RWPE1 (cell line): ENCODE measurements at regions not wholly inside any gene's neighbourhood (a gene's known extent, or its start where the extent isn't known, plus 50 kb on each side); places are given as distances from the start of the nearest gene placed in this dataset.
A peak's percentile ranks its signal among the peaks of the same experiment; 100 is the strongest.

ENCODE experiments used
- CTCF ChIA-PET: fragments of 350-600 bp; sonication (Branson Sonifier 250); formaldehyde crosslinking; extraction: SDS; loops from one replicate; lab custom pipeline; 2021; lab: Yijun Ruan, JAX
- POLR2A ChIA-PET: fragments of 400-600 bp; formaldehyde crosslinking; extraction: SDS; loops from one replicate; lab custom pipeline; 2020; ENCODE audit warnings: antibody characterized with exemption; ENCODE audit not compliant: low non-redundant PET; lab: Yijun Ruan, JAX
- DNase-seq: peaks from one replicate; pipeline ENCODE4 v3.0.0; 2012; ENCODE audit warnings: low spot score
- H3K27ac ChIP-seq: fragments of 450-650 bp; 2 replicates; pipeline ENCODE4 v1.5.1; 2017
- TF ChIP-seq, protein P1 (sequence below): fragments of 450-650 bp; conservative IDR thresholded peaks from 2 replicates; pipeline ENCODE4 v1.5.1; 2017; ENCODE audit warnings: low read depth, mild to moderate bottlenecking

DNA sequence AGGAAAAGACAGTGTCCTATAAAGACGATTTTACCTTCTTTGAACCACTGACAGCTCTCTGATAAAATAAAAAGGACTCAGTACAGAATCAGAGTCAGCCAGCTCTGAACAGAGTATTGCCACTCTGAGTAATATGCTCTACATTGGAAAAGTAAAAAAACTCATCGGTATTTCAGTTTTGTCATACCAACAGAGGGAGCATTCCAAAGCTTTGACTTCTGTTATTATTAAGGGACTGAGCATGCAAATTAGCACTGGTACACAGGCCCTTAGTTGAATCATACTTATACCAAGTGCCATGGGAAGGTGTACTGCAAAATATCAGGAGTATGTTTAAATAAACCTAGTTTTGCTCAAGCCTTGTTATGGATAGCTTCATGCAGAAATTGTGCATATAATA lies 509.0 kb upstream of the KIF2B start:
- TF ChIP-seq, protein P1, sequence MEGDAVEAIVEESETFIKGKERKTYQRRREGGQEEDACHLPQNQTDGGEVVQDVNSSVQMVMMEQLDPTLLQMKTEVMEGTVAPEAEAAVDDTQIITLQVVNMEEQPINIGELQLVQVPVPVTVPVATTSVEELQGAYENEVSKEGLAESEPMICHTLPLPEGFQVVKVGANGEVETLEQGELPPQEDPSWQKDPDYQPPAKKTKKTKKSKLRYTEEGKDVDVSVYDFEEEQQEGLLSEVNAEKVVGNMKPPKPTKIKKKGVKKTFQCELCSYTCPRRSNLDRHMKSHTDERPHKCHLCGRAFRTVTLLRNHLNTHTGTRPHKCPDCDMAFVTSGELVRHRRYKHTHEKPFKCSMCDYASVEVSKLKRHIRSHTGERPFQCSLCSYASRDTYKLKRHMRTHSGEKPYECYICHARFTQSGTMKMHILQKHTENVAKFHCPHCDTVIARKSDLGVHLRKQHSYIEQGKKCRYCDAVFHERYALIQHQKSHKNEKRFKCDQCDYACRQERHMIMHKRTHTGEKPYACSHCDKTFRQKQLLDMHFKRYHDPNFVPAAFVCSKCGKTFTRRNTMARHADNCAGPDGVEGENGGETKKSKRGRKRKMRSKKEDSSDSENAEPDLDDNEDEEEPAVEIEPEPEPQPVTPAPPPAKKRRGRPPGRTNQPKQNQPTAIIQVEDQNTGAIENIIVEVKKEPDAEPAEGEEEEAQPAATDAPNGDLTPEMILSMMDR, result no peak

DNA sequence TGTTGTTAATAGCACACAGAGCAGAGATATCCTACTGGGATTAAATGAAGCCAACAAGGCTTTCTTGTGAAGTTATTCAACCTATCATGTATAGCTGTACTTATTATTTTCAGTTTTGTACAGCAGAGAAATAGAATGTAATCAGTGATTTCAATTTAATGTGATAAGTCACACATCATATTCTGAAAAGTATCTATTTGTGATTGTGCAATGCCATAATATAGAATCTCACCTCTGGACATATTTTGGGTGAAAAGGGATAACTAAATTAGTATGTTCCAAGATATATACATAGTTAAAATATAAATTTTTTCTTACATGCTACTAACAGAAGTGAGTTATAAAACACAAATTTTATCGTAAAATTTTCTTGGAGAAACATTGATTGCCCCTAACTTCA lies 544.3 kb upstream of the KIF2B start:
- ChIA-PET POLR2A (no interaction called here), CTCF (interaction anchor here (0.7 kb wide), 1 partner anchor 806 kb away, joined by 4 read pairs; no protein-coding TSS in a partner anchor)
- TF ChIP-seq, protein P1, result no peak
- no peak overlapping the region for H3K27ac ChIP-seq
- DNase-seq, result no peak

More for the DNA sequence above, 509.0 kb upstream of the KIF2B start:
- ChIA-PET CTCF (interaction anchor here (0.7 kb wide), 1 partner anchor 120 kb away, joined by 3 read pairs; no protein-coding TSS in a partner anchor), POLR2A (no interaction called here)
- no peak overlapping the region for H3K27ac ChIP-seq
- peak; percentile 5 for DNase-seq

DNA sequence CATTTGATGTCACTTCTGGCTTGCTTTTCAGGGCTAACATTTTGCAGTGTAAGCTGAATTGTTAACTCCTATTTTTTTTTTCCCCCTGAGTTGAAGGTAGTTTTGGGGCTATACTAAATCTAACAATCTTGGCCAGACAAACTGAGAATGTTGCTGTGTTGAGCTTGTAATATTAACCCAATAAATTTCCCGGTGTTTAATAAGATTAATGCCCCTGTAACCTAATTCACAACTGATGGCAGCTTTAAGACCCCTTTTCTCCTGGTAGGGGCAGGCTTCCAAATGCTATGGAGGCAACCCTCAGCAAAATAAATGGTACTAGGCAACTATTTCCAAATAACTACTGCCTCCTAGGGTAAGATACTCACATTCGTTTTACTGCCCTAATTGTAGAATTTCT lies 549.6 kb upstream of the KIF2B start:
- no peak for DNase-seq
- ChIA-PET CTCF (no interaction called here), POLR2A (no interaction called here)
- TF ChIP-seq, protein P1, result no peak
- no peak overlapping the region for H3K27ac ChIP-seq

DNA sequence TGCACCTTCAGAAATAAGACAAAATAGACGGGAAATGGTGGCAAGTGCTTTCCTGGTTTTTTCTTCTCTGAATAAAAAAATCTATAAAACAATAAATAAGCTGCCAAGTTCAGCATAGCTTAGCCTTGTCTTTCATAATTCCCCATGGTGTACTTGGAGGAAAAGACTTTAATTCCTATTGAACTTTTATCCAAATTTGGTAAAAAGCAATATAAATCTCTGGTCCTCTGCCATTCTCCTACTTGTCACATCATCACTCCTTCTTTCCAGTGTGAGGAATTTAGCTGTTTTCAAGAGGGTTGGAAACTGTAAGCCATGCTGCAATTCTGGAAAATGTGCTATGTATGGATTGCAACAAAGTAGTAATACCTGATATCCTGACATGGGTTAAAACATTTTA lies 551.8 kb upstream of the KIF2B start:
- no peak for DNase-seq
- ChIA-PET CTCF (no interaction called here), POLR2A (no interaction called here)
- H3K27ac ChIP-seq, result no peak overlapping the region
- TF ChIP-seq, protein P1, result no peak

DNA sequence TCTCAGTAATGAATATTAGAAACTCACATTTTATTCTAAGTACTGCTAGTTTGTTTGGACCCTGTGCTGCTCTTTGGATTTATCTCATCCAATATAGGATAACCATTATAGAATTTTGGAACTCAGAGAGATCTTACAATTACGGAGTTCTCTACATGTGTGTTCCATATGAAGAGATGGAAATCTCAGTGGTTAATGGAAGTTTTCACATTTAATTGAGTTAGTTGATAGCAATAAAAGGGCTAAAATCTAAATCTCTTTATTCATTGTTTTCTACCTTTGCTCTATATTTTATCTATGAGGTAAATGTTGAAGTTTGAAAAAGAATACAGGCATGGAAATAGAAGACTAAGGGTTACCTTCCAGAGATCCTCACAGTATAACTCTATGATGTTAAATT lies 558.0 kb upstream of the KIF2B start:
- POLR2A ChIA-PET, result no interaction called here
- no peak overlapping the region for H3K27ac ChIP-seq
- CTCF ChIA-PET, result no interaction called here
- TF ChIP-seq, protein P1, result no peak
- DNase-seq, result no peak

DNA sequence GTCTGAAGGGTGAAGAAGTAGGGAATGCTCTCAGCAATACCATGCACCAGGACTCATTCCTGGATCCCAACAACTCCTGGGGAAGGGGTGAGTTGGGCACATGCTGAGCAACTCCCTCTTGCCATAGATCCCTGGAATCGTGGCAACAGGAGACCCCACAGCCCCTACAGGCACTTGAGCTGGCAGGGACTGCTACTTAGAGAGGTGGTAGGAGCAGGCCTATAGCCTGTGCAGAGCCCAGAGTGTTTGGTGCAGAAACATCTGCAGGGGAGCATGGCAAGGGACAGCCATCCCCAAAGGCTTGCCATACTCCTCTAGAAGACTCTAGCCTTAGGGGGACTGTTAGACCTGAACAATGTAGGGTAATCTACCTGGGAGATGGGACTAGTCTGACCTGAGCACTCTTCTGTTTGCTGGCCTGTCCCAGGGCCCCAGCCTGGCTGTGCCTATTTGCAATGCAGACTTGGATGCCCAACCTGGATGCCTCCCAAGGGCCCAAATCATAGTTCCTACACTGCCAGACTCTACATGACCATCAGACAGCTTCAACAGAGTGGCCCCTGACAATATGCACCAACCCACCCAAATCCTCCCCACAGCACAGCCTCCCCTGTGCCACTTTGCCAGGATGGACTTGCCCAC lies 568.6 kb upstream of the KIF2B start:
- no peak for DNase-seq
- CTCF ChIA-PET, result no interaction called here
- TF ChIP-seq, protein P1, result no peak
- POLR2A ChIA-PET, result no interaction called here
- H3K27ac ChIP-seq, result no peak overlapping the region
